HepG2 (cell line): ENCODE measurements at regions not wholly inside any gene's neighbourhood (a gene's known extent, or its start where the extent isn't known, plus 50 kb on each side); places are given as distances from the start of the nearest gene placed in this dataset.
A peak's percentile ranks its signal among the peaks of the same experiment; 100 is the strongest.

ENCODE experiments used
- ATAC-seq: fragments of 200-7000 bp; cut with Tn5 transposase; 3 replicates; pipeline ENCODE4 v1.9.1; 2020; ENCODE audit warnings: mild to moderate bottlenecking, moderate library complexity
- BruUV-seq: library from RNA; stranded (reverse); fragments of 400-500 nt; replicated peaks from 2 replicates; lab custom pipeline; 2021; lab: Mats Ljungman, UMichigan
- CTCF ChIA-PET: fragments of 300-600 bp; formaldehyde crosslinking; extraction: SDS; loops from one replicate; lab custom pipeline; 2021; ENCODE audit warnings: low total read pairs, inconsistent platforms, low intra/inter-chr PET ratio; lab: Yijun Ruan, JAX
- POLR2A ChIA-PET: fragments of 350-600 bp; sonication (Branson Sonifier 250); formaldehyde crosslinking; loops from one replicate; lab custom pipeline; 2020; ENCODE audit warnings: antibody characterized with exemption, inconsistent platforms; lab: Yijun Ruan, JAX
- DNase-seq: peaks from one replicate; pipeline ENCODE4 v3.0.0-alpha.2; 2015; ENCODE audit warnings: low spot score
- FAIRE-seq: peaks from 3 replicates; lab custom pipeline; 2011; peaks lifted over from hg19 to GRCh38; lab: Jason Lieb, UNC
- H2AFZ ChIP-seq: one replicate; pipeline ENCODE4 v1.6.1; 2011; ENCODE audit warnings: low read length, inconsistent platforms
- H3K27ac ChIP-seq: fragments of 300-600 bp; 3 replicates; pipeline ENCODE4 v1.8.0; 2011; ENCODE audit warnings: mixed run types, mild to moderate bottlenecking, mixed read lengths, low read length, inconsistent platforms; ENCODE audit not compliant: insufficient read depth; ENCODE audit errors: extremely low read length
- H3K27me3 ChIP-seq, 2 experiments: fragments of 200-600 bp in 1 of 2; 2 replicates in 1 of 2; 3 replicates in 1 of 2; pipeline versions ENCODE4 v1.6.0 to v1.8.0; 2011; ENCODE audit warnings: low read length in 2 of 2, mild to moderate bottlenecking in 2 of 2, moderate library complexity in 2 of 2, inconsistent platforms in 1 of 2; ENCODE audit not compliant: insufficient read depth in 2 of 2, control insufficient read depth in 1 of 2
- H3K36me3 ChIP-seq, 2 experiments: fragments of 200-600 bp in 1 of 2; replicated peaks in 1 of 2; 2 replicates in 1 of 2; 3 replicates in 1 of 2; pipeline versions ENCODE4 v1.5.1 to v1.8.0; 2011; ENCODE audit warnings: low read length in 2 of 2, inconsistent platforms in 1 of 2; ENCODE audit not compliant: insufficient read depth in 2 of 2, control insufficient read depth in 1 of 2
- H3K4me1 ChIP-seq: 2 replicates; pipeline ENCODE4 v1.5.1; 2012; ENCODE audit warnings: low read length, inconsistent platforms; ENCODE audit not compliant: insufficient read depth
- H3K4me2 ChIP-seq: 2 replicates; pipeline ENCODE4 v1.6.0; 2011; ENCODE audit warnings: low read depth, low read length, inconsistent platforms
- H3K4me3 ChIP-seq, 3 experiments: fragments of 200-600 bp in 1 of 3; sonication (generic), shearing (Covaris generic) in 1 of 3; replicated peaks in 1 of 3; 2 replicates each; pipeline ENCODE4 v1.5.1; 2011 to 2016; ENCODE audit warnings: low read length in 3 of 3, inconsistent platforms in 2 of 3, low read depth in 2 of 3, mild to moderate bottlenecking in 2 of 3, control low read depth in 1 of 3, mixed read lengths in 1 of 3; ENCODE audit not compliant: insufficient read depth in 1 of 3
- H3K79me2 ChIP-seq: one replicate; pipeline ENCODE4 v1.6.1; 2011; ENCODE audit warnings: low read length, inconsistent platforms; ENCODE audit not compliant: insufficient read depth
- H3K9ac ChIP-seq: 2 replicates; pipeline ENCODE4 v1.6.0; 2011; ENCODE audit warnings: mild to moderate bottlenecking, low read depth, low read length, inconsistent platforms; ENCODE audit not compliant: insufficient read depth
- H3K9me3 ChIP-seq: 2 replicates; pipeline ENCODE4 v1.5.1; 2012; ENCODE audit warnings: mild to moderate bottlenecking, low read length
- H4K20me1 ChIP-seq: 2 replicates; pipeline ENCODE4 v1.6.0; 2011; ENCODE audit warnings: inconsistent platforms, mild to moderate bottlenecking, low read length, moderate library complexity; ENCODE audit not compliant: insufficient read depth
- ARNT ChIP-seq: fragments of 450-650 bp; IDR thresholded peaks from 2 replicates; pipeline ENCODE4 v1.6.1; 2017
- CHD4 ChIP-seq: fragments of 200-600 bp; sonication (generic); IDR thresholded peaks from 2 replicates; pipeline ENCODE4 v1.7.0; 2017; ENCODE audit warnings: mild to moderate bottlenecking, low read length, borderline replicate concordance
- FOXP4 ChIP-seq: sonication (generic); formaldehyde crosslinking; IDR thresholded peaks from 2 replicates; pipeline ENCODE4 v1.4.0; 2020; ENCODE audit warnings: missing genetic modification reagents
- IKZF1 ChIP-seq: fragments of 450-650 bp; IDR thresholded peaks from 2 replicates; pipeline ENCODE4 v1.7.1; 2016
- KDM5A ChIP-seq: fragments of 200-600 bp; sonication (generic); IDR thresholded peaks from 2 replicates; pipeline ENCODE4 v1.7.0; 2018; ENCODE audit warnings: antibody characterized with exemption, mild to moderate bottlenecking, low read length, borderline replicate concordance
- TARDBP ChIP-seq: sonication (generic); formaldehyde crosslinking; IDR thresholded peaks from 2 replicates; pipeline ENCODE4 v1.8.0; 2022; ENCODE audit warnings: mild to moderate bottlenecking, missing genetic modification reagents
- ZFP90 ChIP-seq: sonication (generic); formaldehyde crosslinking; IDR thresholded peaks from 2 replicates; pipeline ENCODE4 v1.8.0; 2022; ENCODE audit warnings: missing genetic modification reagents, mild to moderate bottlenecking, inconsistent platforms, borderline replicate concordance
- ZNF33A ChIP-seq: sonication (generic); formaldehyde crosslinking; IDR thresholded peaks from 2 replicates; pipeline ENCODE4 v1.5.1; 2020; ENCODE audit warnings: missing genetic modification reagents, mild to moderate bottlenecking, moderate library complexity, borderline replicate concordance
- ZNF383 ChIP-seq: sonication (generic); formaldehyde crosslinking; IDR thresholded peaks from 2 replicates; pipeline ENCODE4 v1.4.0; 2020; ENCODE audit warnings: missing genetic modification reagents, mild to moderate bottlenecking, borderline replicate concordance
- ZNF619 ChIP-seq: sonication (generic); formaldehyde crosslinking; IDR thresholded peaks from 2 replicates; pipeline ENCODE4 v1.4.0; 2020; ENCODE audit warnings: mild to moderate bottlenecking, missing genetic modification reagents
- ZNF629 ChIP-seq: sonication (generic); formaldehyde crosslinking; conservative IDR thresholded peaks from 2 replicates; pipeline ENCODE4 v1.5.0; 2020; ENCODE audit warnings: missing genetic modification reagents
- ZNF768 ChIP-seq: sonication (generic); formaldehyde crosslinking; IDR thresholded peaks from 2 replicates; pipeline ENCODE4 v1.4.0; 2020; ENCODE audit warnings: missing genetic modification reagents
- ZNF792 ChIP-seq: IDR thresholded peaks from 2 replicates; pipeline ENCODE4 v1.6.1; 2016
- ZSCAN30 ChIP-seq: sonication (generic); formaldehyde crosslinking; IDR thresholded peaks from 2 replicates; pipeline ENCODE4 v1.5.0; 2020; ENCODE audit warnings: mild to moderate bottlenecking, missing genetic modification reagents
- WGBS: methylation state at CpG from one replicate; pipeline ENCODE4 v1.1.6; 2017; ENCODE audit warnings: low lambda C conversion rate; 5-methylcytosine and 5-hydroxymethylcytosine counted together
- in situ Hi-C: cut with HindIII; loops from 2 replicates; pipeline ENCODE4 v1.10.0; 2017; ENCODE audit warnings: low pct_unique_long_range_greater_than_20kb; ENCODE audit not compliant: extremely low pct_ligation_motif_present
- intact Hi-C: fragments of 100-400 bp; cut with micrococcal nuclease; formaldehyde crosslinking; loops from one replicate; pipeline ENCODE4 v1.10.0; 2022; ENCODE audit not compliant: unreplicated experiment
- TF ChIP-seq, protein P1 (sequence below): sonication (generic); formaldehyde crosslinking; IDR thresholded peaks from 2 replicates; pipeline ENCODE4 v1.4.0; 2020; ENCODE audit warnings: mild to moderate bottlenecking, missing genetic modification reagents
- TF ChIP-seq, protein P2 (sequence below): sonication (generic); formaldehyde crosslinking; IDR thresholded peaks from 2 replicates; pipeline ENCODE4 v1.4.0; 2020; ENCODE audit warnings: missing genetic modification reagents

GRCh38 chr20:57835588-57836455, 126.0 kb upstream of the PMEPA1 start:
- POLR2A ChIA-PET, result no interaction called here

GRCh38 chr20:57835074-57835452, 125.2 kb upstream of the PMEPA1 start:
- in situ Hi-C loops, result no loop called here
- no peaks in the 10 kb centered on the region for H3K4me1 ChIP-seq
- no peak for DNase-seq
- H3K79me2 ChIP-seq, result no peaks in the 10 kb centered on the region
- ChIA-PET POLR2A (no interaction called here), CTCF (no interaction called here)
- BruUV-seq, result no TSS peak
- H3K27me3 ChIP-seq, result peaks cover 25 to 88% of the 10 kb centered on the region in 2 experiments; a peak in 4 of 5 replicates
- no peak for ATAC-seq
- H3K9ac ChIP-seq, result no peak overlapping the region
- no peak overlapping the region for H3K4me3 ChIP-seq
- no peak overlapping the region for H3K27ac ChIP-seq
- FAIRE-seq, result no peak
- H2AFZ ChIP-seq, result no peak overlapping the region
- no peaks in the 10 kb centered on the region for H4K20me1 ChIP-seq
- WGBS, result 18% methylated on average over 1 of the region's 1 CpG
- no peak overlapping the region for H3K4me2 ChIP-seq
- intact Hi-C loops, result no loop called here
- H3K36me3 ChIP-seq, result no peaks in the 10 kb centered on the region
- H3K9me3 ChIP-seq, result no peaks in the 10 kb centered on the region
- TF ChIP-seq CHD4 (peak; percentile 63; the same call in 1 of the 2 replicates), ARNT (no peak), ZNF792 (CRISPR knock-in tag) (no peak), ZNF619 (CRISPR knock-in tag) (no peak), ZFP90 (CRISPR knock-in tag) (no peak), TARDBP (CRISPR knock-in tag) (no peak), ZNF629 (CRISPR knock-in tag) (peak; percentile 86), ZNF33A (CRISPR knock-in tag) (no peak), KDM5A (no peak), ZSCAN30 (CRISPR knock-in tag) (no peak)
- TF ChIP-seq, protein P1, sequence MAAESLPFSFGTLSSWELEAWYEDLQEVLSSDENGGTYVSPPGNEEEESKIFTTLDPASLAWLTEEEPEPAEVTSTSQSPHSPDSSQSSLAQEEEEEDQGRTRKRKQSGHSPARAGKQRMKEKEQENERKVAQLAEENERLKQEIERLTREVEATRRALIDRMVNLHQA (CRISPR knock-in tag), result no peak
- TF ChIP-seq, protein P2, sequence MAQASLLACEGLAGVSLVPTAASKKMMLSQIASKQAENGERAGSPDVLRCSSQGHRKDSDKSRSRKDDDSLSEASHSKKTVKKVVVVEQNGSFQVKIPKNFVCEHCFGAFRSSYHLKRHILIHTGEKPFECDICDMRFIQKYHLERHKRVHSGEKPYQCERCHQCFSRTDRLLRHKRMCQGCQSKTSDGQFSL (CRISPR knock-in tag), result no peak

More at GRCh38 chr20:57835588-57836455, 126.0 kb upstream of the PMEPA1 start:
- H3K27ac ChIP-seq, result no peak overlapping the region
- ATAC-seq (no peak), DNase-seq (no peak)
- TF ChIP-seq ZNF768 (CRISPR knock-in tag) (peak; percentile 95), IKZF1 (no peak), FOXP4 (CRISPR knock-in tag) (no peak), ZNF383 (CRISPR knock-in tag) (no peak)
- TF ChIP-seq, all 625 proteins: peak for 1
- H2AFZ ChIP-seq, result no peak overlapping the region
- WGBS, result 27% methylated on average over 28 of the region's 30 CpGs
- H3K36me3 ChIP-seq, result no peaks in the 10 kb centered on the region
- H3K27me3 ChIP-seq, result peaks cover 23 to 88% of the 10 kb centered on the region in 2 experiments; a peak in 4 of 5 replicates
- BruUV-seq, result no TSS peak
- no peak overlapping the region for H3K4me3 ChIP-seq
- no peaks in the 10 kb centered on the region for H4K20me1 ChIP-seq
- intact Hi-C loops (no loop called here), in situ Hi-C loops (no loop called here)
- no peaks in the 10 kb centered on the region for H3K79me2 ChIP-seq
- no peak overlapping the region for H3K4me2 ChIP-seq
- no peaks in the 10 kb centered on the region for H3K9me3 ChIP-seq
- no peak for FAIRE-seq
- H3K4me1 ChIP-seq, result no peaks in the 10 kb centered on the region
- no peak overlapping the region for H3K9ac ChIP-seq
- CTCF ChIA-PET, result no interaction called here
